A172 (cell line): ENCODE measurements at regions not wholly inside any gene's neighbourhood (a gene's known extent, or its start where the extent isn't known, plus 50 kb on each side); places are given as distances from the start of the nearest gene placed in this dataset.
A peak's percentile ranks its signal among the peaks of the same experiment; 100 is the strongest.
"Not testable (repeated sequence)": the region's sequence is repeated elsewhere in the genome, so short reads cannot be mapped to it uniquely, and the experiment has no call there.

Experiments
- DNase-seq: peaks from one replicate; pipeline ENCODE4 v3.0.0-alpha.2; 2015; ENCODE audit warnings: low spot score

GRCh38 chr2:37806004-37806403 is 119.1 kb upstream of the RMDN2 start:
- DNase-seq = not testable (repeated sequence)

GRCh38 chr2:37809525-37809924 is 115.6 kb upstream of the RMDN2 start:
- no peak for DNase-seq

DNA sequence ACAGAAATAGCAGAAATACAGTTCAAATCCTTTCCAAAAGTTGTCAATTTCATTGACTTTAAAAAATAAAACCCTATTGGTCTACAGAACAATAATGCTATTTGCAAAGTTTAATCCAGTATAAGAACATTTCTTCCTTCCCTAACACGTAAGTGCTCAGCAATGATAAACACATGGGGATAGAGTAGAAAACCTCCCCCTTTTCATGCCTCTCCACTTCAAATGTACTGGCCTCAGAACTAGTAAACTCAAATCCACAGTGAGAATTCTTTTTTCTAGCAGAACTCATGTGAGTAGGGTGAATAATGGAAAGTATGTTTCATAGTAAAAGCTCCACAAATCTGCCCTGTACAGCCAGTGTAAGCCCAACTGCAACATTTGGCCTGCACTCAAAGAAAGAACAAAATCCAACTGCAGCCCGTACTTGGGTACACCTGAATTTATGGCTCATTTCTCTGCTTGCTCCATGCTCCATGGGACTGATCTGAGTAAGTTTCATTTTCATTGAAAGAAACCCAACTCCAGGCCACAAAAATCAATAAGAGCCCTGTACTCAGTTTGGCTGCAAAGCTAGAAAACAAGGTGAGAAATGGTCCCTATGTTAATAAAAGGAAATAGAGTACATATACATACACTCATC is 115.0 kb upstream of the RMDN2 start:
- DNase-seq = no peak

DNA sequence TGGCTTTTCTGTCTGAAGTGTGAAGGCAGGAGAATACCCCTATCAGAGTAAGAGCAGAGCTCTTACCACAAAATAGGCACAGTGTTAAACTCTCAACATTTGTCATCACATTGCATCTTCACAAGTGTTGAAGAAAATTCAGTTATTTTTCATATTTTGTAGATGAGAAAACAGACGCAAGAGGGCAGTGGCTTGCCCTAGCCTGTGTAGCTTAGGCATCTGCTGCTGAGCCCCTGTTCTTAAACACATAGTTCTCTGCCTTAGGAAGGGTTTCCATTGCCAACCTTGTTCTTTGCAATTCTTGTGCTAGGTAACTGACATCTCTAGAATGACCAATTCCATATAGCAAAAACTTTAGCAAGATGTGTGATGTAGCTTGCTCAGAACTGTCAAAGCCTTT is 112.7 kb upstream of the RMDN2 start:
- no peak for DNase-seq

GRCh38 chr2:37812941-37813730 is 112.0 kb upstream of the RMDN2 start:
- no peak for DNase-seq

GRCh38 chr2:37816036-37816435 is 109.1 kb upstream of the RMDN2 start:
- DNase-seq = no peak

DNA sequence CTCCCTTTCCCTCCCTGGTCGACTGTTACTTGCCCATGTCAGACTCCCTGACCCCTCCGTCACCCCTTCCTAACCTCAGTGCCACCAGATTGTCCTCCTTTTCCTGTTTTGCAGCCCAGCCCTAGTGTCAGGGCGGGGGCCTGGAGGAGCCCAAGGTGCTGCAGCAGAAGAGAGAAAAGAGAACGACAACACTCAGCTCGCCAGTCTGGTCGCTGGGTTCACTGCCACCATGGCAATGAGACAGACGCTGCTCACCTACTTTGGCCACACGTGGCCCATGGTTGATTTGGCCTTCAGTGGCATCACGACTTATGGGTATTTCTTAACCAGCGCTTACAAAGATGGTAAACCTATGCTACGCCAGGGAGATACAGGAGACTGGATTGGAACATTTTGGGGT is 108.4 kb upstream of the RMDN2 start:
- DNase-seq = no peak

DNA sequence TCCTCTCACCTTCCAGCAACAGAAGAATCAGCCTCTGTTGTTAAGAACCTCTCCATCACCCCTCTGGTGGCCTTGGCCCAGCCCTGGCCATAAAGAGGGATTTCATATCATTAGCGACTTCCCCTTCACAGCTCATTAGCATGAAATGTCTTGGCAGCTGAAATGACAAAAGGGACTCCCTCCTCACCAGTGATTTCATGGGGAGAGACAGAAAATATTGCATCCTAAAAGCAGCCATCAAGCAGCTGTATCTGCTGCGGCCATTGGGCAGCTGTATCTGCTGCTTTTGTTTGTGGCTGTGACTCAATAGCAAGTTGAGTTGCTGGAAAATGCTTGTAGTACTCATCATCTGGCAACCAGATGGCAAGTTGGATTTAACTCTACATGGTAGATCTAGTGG is 105.9 kb upstream of the RMDN2 start:
- DNase-seq = no peak

DNA sequence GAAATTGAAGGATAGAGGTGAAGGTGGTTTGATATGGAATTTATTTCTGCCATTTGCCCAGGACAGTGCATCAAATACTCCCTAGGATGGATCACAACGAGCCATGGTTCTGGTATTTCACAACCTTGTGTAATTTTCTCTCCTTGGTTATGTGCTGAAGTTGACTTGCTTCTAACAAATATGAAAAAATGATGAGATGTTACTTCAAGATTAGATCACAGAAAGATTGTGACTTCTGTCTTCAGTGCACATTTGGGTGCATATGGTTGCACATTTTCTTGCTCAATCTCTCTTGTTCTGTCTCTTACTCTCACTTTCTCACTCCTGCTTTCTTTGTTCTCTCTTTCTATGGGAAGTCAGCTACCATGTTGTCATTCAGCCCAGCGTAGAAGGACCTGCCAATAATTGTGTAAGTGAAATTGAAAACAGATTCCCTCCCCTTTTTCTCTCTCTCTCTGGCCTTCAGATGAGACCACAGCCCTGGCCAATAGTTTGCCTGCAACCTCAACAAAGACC is 104.6 kb upstream of the RMDN2 start:
- no peak for DNase-seq

DNA sequence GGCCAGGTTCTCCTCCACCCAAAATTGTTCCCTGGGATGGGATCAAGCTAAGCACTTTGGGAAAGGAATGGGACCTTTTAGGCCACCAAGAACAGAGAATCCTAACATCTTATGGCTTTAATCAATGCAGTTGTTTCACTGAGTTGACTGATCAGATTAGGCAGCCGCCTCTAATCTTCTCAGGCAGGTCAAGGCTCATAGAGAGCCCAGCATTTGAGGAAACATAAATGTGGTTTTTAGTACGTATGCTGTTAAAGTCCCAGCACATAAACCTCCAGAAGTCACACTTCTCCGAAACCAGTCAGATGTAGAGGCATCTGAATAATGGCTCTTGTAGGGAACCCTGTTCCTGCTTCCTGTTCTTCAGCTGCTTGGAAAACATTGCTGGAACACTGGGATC is 99.5 kb upstream of the RMDN2 start:
- DNase-seq = no peak

GRCh38 chr2:37826611-37827010 is 98.5 kb upstream of the RMDN2 start:
- DNase-seq = no peak

DNA sequence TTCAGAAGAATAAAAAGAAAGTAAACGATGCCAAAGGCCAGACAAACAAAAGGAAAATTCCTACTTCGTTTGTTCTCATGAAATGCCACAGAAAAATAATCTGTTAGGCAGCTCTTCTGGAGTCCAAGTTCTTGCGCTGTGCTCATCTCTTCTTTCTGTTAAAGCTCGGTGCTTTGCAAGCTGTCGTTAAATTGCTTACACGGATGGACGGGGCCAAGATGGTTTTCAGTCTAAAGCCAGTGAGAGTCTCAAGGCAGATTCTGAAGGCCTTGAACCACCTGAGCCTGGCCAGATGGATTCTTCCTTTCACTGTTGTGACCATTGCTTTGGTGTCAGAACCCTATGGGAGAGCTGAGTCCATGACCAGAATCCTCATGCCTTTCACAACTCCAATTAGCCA is 97.6 kb upstream of the RMDN2 start:
- no peak for DNase-seq

DNA sequence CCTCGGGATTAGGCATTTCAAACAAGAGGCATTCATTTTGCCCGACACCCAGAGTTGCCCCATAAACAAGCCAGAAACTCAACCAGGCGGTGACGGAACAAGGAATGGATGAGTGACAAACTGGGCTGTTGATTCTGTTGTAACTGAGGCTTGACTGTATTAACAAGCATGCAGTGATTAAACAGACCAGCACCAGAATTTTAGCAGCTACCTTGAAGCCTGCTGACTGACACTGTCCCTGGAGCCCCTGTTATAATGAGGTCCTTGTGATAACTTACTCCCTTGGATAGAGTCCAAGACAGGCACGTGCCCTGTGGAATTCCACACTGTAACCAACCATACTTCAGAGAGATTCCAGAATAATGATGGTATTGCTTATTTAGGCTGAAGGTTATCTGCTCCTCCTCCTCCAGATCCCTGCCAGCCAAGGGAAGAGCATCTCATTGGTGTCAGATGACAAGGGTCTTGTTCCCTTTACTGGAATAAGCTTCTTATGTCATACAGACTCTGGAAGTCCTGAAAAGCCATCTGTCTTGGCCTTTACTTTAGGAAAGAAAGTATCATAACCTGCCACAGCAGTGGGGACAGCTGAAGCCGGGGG is 97.1 kb upstream of the RMDN2 start:
- DNase-seq = peak; percentile 87

DNA sequence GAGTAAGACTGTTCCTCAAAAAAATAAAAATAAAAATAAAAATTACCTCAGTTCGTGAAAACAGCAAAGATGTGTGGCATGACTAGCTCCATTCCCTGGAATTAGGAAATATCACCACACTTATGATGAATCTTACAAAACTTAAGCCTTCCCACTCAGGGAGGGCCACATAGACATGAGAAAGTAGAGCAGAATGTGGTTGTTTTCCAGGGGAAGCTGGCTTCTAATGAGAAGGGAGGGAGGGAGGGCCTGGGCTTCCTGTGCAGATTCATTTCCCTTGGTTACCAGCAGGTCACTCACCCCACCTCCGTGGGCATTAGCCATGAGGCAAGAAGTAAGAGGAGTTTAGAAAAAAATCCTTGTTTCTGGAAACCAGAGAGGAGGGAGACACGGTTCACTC is 95.9 kb upstream of the RMDN2 start:
- DNase-seq = peak; percentile 82

- DNase-seq = no peak
Measured at GRCh38 chr2:37829616-37830395, 95.3 kb upstream of the RMDN2 start.

DNA sequence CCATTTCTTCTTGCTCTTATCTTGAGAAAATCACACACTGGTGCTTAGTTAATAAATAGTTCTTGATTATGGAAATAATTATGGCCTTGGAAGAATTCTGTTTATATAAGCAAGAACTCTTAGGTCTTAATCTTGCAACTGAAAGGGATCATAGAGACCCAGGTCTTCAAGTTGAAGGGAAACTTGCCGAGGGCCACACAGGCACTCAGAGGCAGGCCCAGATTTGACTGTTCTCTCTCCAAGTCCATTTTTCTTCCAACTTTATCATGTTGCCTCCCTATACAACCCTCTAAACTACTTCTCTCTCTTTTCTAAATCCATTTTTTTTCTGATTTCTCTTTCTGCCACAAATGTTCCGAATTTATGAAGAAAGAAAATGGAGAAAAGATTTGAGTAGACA is 94.5 kb upstream of the RMDN2 start:
- no peak for DNase-seq

DNA sequence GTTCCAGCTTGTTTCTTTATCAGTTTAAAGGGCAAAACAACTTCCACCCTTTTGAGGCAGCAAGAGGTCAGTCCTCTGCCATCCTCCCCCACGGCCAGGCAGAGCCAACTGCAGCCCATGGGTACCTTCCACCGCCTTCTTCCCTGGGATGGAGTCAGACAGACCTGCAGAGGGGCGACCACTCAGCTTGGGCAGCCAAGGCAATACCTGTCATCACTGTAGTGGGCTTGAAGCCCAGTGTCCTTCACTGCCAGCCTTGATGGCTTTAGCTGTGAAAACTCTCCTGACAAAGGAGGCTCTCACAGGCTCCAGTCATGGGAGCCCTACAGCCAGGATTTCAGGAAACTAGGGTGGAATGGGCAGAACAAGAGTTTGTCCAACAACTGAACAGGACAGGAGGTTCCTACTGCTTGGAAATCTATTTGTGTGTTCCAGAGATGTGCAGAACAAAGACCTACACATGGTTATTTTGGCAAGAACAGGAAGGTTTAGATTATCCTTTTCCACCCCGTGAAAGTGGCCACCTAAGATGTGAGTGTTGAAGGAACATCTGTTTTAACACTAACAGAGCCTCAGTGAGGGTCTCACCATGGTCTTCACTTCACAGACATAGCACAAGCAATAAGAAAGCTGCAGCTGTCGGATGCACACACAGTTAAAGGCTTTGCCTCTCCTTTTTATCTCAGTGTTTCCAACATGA is 93.9 kb upstream of the RMDN2 start:
- DNase-seq = no peak

DNA sequence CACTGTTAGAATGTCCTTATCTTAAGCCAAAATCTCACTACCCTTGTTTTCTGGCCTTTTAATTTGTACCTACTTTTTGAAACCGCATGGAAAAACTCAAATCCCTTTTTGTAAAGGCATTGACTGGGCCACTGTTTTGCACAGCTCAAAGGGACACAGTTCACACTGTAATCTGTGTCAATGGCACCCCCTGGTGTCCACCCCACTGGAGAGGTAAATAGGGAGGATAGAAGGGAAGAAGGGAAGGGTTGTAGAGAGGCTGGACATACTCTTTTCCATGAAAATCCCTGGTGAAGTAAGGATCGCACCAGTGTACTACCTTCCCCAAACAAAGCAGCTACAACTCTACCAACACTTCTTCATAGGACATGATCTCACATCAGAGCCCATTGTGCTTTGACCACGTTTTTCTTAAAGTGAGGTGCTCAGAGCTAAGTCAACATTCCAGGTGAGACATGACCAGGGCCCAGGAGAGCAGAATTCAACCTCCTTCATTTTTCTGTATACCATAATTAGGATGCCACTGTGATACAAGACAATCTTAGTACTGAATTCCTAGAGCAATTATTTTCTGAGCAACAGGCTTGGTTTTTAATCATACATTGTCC is 92.4 kb upstream of the RMDN2 start:
- DNase-seq = peak; percentile 87

- DNase-seq = no peak
Measured at GRCh38 chr2:37833423-37833822, 91.7 kb upstream of the RMDN2 start.

GRCh38 chr2:37836270-37836669 is 88.8 kb upstream of the RMDN2 start:
- no peak for DNase-seq

DNA sequence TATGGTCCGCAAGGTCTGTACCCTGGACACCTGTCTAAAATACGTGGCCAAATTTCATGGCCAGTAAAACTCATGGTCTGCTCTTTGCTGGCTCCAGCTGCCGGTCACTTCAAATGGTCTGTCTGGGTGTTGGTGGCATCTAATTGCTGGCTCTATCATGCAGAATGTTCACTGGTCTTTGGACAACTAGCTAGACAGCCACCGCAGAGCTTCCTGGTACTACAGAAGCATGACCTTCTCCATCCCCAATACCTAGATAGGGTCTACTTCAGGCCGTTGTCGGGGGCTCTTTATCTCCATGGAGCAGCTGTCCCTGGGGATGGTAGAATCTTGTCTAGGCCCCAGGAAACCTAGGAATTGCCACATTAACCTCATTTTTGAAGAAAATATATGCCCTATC is 88.4 kb upstream of the RMDN2 start:
- no peak for DNase-seq
